ENCODE measurements at regions not wholly inside any gene's neighbourhood (a gene's known extent, or its start where the extent isn't known, plus 50 kb on each side); places are given as distances from the start of the nearest gene placed in this dataset.

- Histone ChIP-seq H3K36me3 (no peaks in the 10 kb centered on the region), H3K27ac (no peak overlapping the region), H3K4me3 (no peak overlapping the region), H3K4me1 (peaks cover 0 to 6% of the 10 kb centered on the region in 2 donors), H3K27me3 (no peaks in the 10 kb centered on the region), H3K9me3 (no peaks in the 10 kb centered on the region)
- no peak for TF ChIP-seq CTCF (IDR thresholded peaks at IDR 0.05)
- no peak for DNase-seq (ENCODE audit: low spot score)
These were observed 49.9 kb upstream of the GDNF start for GRCh38 chr5:37889612-37890317.

Data from right atrium auricular region (tissue), 2 donors.